Activated CD8-positive, alpha-beta T cell treated with anti-CD3 and anti-CD28 coated beads for 36 hours (primary cell): ENCODE measurements at regions not wholly inside any gene's neighbourhood (a gene's known extent, or its start where the extent isn't known, plus 50 kb on each side); places are given as distances from the start of the nearest gene placed in this dataset.

Experiments used
- ATAC-seq: fragments of 200-7000 bp; cut with Tn5 transposase; one replicate; pipeline ENCODE4 v1.10.0; 2021; ENCODE audit warnings: mild to moderate bottlenecking, moderate library complexity
- CTCF ChIA-PET: fragments of 350-600 bp; sonication (Branson Sonifier 250); formaldehyde crosslinking; loops from one replicate; lab custom pipeline; 2021; ENCODE audit warnings: antibody characterized with exemption; lab: Charles Lee
- POLR2A ChIA-PET: fragments of 350-600 bp; sonication (Branson Sonifier 250); formaldehyde crosslinking; loops from one replicate; lab custom pipeline; 2021; ENCODE audit warnings: antibody characterized with exemption; lab: Charles Lee
- DNase-seq: peaks from one replicate; pipeline ENCODE4 v3.0.0-alpha.2; 2020
- H3K27ac Mint-ChIP-seq: one replicate; pipeline ENCODE4 v1.8.0; 2021; ENCODE audit warnings: mild to moderate bottlenecking, mixed read lengths
- H3K27me3 Mint-ChIP-seq: one replicate; pipeline ENCODE4 v1.8.0; 2021; ENCODE audit warnings: mixed read lengths
- H3K36me3 Mint-ChIP-seq: one replicate; pipeline ENCODE4 v1.8.0; 2021; ENCODE audit warnings: low read depth, mixed read lengths
- H3K4me1 Mint-ChIP-seq: one replicate; pipeline ENCODE4 v1.8.0; 2021; ENCODE audit warnings: low read depth, mixed read lengths
- H3K4me3 Mint-ChIP-seq: one replicate; pipeline ENCODE4 v1.8.0; 2021; ENCODE audit warnings: mild to moderate bottlenecking, moderate library complexity, mixed read lengths
- H3K9me3 Mint-ChIP-seq: one replicate; pipeline ENCODE4 v1.8.0; 2021; ENCODE audit warnings: mixed read lengths
- CTCF ChIP-seq: fragments of 200-600 bp; IDR thresholded peaks from one replicate; pipeline ENCODE4 v1.8.0; 2022; ENCODE audit warnings: antibody characterized with exemption, mild to moderate bottlenecking
- intact Hi-C: fragments of 100-400 bp; cut with micrococcal nuclease; formaldehyde crosslinking; loops from one replicate; pipeline ENCODE4 v1.10.0; 2022

GRCh38 chrX:131392666-131393065, 103.6 kb upstream of the IGSF1 start:
- ChIA-PET POLR2A (no interaction called here), CTCF (no interaction called here)
- DNase-seq = no peak
- H3K27me3 Mint-ChIP-seq = no peaks in the 10 kb centered on the region
- H3K4me1 Mint-ChIP-seq = no peaks in the 10 kb centered on the region
- H3K4me3 Mint-ChIP-seq = no peak overlapping the region
- no peaks in the 10 kb centered on the region for H3K9me3 Mint-ChIP-seq
- intact Hi-C loops = no loop called here
- no peaks in the 10 kb centered on the region for H3K36me3 Mint-ChIP-seq
- no peak for ATAC-seq
- no peak for TF ChIP-seq CTCF
- H3K27ac Mint-ChIP-seq = no peak overlapping the region

GRCh38 chrX:131393426-131393825, 104.3 kb upstream of the IGSF1 start:
- Mint-ChIP-seq H3K4me3 (no peak overlapping the region), H3K36me3 (no peaks in the 10 kb centered on the region), H3K27ac (no peak overlapping the region), H3K9me3 (no peaks in the 10 kb centered on the region), H3K4me1 (no peaks in the 10 kb centered on the region), H3K27me3 (no peaks in the 10 kb centered on the region)
- CTCF ChIA-PET = no interaction called here
- ATAC-seq (no peak), DNase-seq (no peak)
- POLR2A ChIA-PET = no interaction called here
- no peak for TF ChIP-seq CTCF
- intact Hi-C loops = no loop called here

GRCh38 chrX:131394384-131394783, 105.3 kb upstream of the IGSF1 start:
- H3K9me3 Mint-ChIP-seq = no peaks in the 10 kb centered on the region
- no peak overlapping the region for H3K27ac Mint-ChIP-seq
- ATAC-seq (no peak), DNase-seq (no peak)
- no peaks in the 10 kb centered on the region for H3K4me1 Mint-ChIP-seq
- H3K27me3 Mint-ChIP-seq = no peaks in the 10 kb centered on the region
- POLR2A ChIA-PET = no interaction called here
- intact Hi-C loops = no loop called here
- CTCF ChIA-PET = no interaction called here
- H3K36me3 Mint-ChIP-seq = no peaks in the 10 kb centered on the region
- TF ChIP-seq CTCF = no peak
- H3K4me3 Mint-ChIP-seq = no peak overlapping the region

GRCh38 chrX:131397891-131398290, 108.8 kb upstream of the IGSF1 start:
- TF ChIP-seq CTCF = no peak
- no peaks in the 10 kb centered on the region for H3K9me3 Mint-ChIP-seq
- no peak for ATAC-seq
- ChIA-PET CTCF (no interaction called here), POLR2A (no interaction called here)
- H3K4me3 Mint-ChIP-seq = no peak overlapping the region
- H3K4me1 Mint-ChIP-seq = no peaks in the 10 kb centered on the region
- intact Hi-C loops = no loop called here
- H3K36me3 Mint-ChIP-seq = no peaks in the 10 kb centered on the region
- no peak overlapping the region for H3K27ac Mint-ChIP-seq
- no peaks in the 10 kb centered on the region for H3K27me3 Mint-ChIP-seq
- no peak for DNase-seq

GRCh38 chrX:131399678-131400428, 110.7 kb upstream of the IGSF1 start:
- H3K4me1 Mint-ChIP-seq = no peaks in the 10 kb centered on the region
- TF ChIP-seq CTCF = no peak
- no peak overlapping the region for H3K4me3 Mint-ChIP-seq
- no peaks in the 10 kb centered on the region for H3K9me3 Mint-ChIP-seq
- ChIA-PET POLR2A (no interaction called here), CTCF (no interaction called here)
- H3K27me3 Mint-ChIP-seq = no peaks in the 10 kb centered on the region
- ATAC-seq = no peak
- no peak overlapping the region for H3K27ac Mint-ChIP-seq
- H3K36me3 Mint-ChIP-seq = no peaks in the 10 kb centered on the region
- DNase-seq = no peak
- intact Hi-C loops = no loop called here
